OCI-LY3 (cell line): ENCODE measurements at regions not wholly inside any gene's neighbourhood (a gene's known extent, or its start where the extent isn't known, plus 50 kb on each side); places are given as distances from the start of the nearest gene placed in this dataset.

Source experiments
- H2AFZ ChIP-seq: fragments of 200-600, 300-600 bp; shearing (Covaris generic); 2 replicates; pipeline ENCODE4 v1.6.0; 2014; ENCODE audit warnings: antibody characterized with exemption, low read depth, low read length
- H3K27ac ChIP-seq: fragments of 200-600, 300-600 bp; sonication (generic); 2 replicates; pipeline ENCODE4 v1.5.1; 2014; ENCODE audit warnings: mild to moderate bottlenecking, low read length, moderate library complexity, mixed read lengths
- H3K27me3 ChIP-seq: fragments of 200-600, 300-600 bp; sonication (generic); 2 replicates; pipeline ENCODE4 v1.6.1; 2014; ENCODE audit warnings: low read depth, low read length, mixed read lengths
- H3K36me3 ChIP-seq: fragments of 200-600, 300-600 bp; sonication (generic); replicated peaks from 2 replicates; pipeline ENCODE3; 2014; ENCODE audit warnings: low read depth, low read length, mixed read lengths
- H3K4me1 ChIP-seq: fragments of 300-600, 200-600 bp; sonication (generic); 2 replicates; pipeline ENCODE4 v1.6.1; 2014; ENCODE audit warnings: low read length, mixed read lengths
- H3K4me2 ChIP-seq: fragments of 200-600, 300-600 bp; sonication (generic); 2 replicates; pipeline ENCODE4 v1.6.1; 2014; ENCODE audit warnings: low read length, mixed read lengths
- H3K4me3 ChIP-seq: fragments of 300-600, 200-600 bp; sonication (generic); 2 replicates; pipeline ENCODE4 v1.5.1; 2014; ENCODE audit warnings: antibody characterized with exemption, mild to moderate bottlenecking, low read length, moderate library complexity
- H3K79me2 ChIP-seq: fragments of 300-600, 200-600 bp; shearing (Covaris generic); 2 replicates; pipeline ENCODE4 v1.6.1; 2014; ENCODE audit warnings: mild to moderate bottlenecking, low read length, mixed read lengths
- H3K9ac ChIP-seq: fragments of 300-600, 200-600 bp; shearing (Covaris generic); 2 replicates; pipeline ENCODE4 v1.6.0; 2014; ENCODE audit warnings: mild to moderate bottlenecking, low read length, moderate library complexity
- H3K9me3 ChIP-seq: fragments of 200-600, 300-600 bp; shearing (Covaris generic); 2 replicates; pipeline ENCODE4 v1.6.1; 2014; ENCODE audit warnings: low read length, mixed read lengths; ENCODE audit not compliant: insufficient read depth
- H4K20me1 ChIP-seq: fragments of 200-600, 300-600 bp; sonication (generic); 2 replicates; pipeline ENCODE4 v1.6.1; 2016; ENCODE audit warnings: low read length, mixed read lengths; ENCODE audit not compliant: insufficient read depth
- CTCF ChIP-seq: fragments of 200-600, 300-600 bp; sonication (generic); IDR thresholded peaks from 2 replicates; pipeline ENCODE4 v1.5.1; 2014; ENCODE audit warnings: antibody characterized with exemption, low read length, low read depth
- EZH2phosphoT487 ChIP-seq: fragments of 200-600 bp; shearing (Covaris generic); IDR thresholded peaks from 2 replicates; pipeline ENCODE4 v1.6.1; 2018; ENCODE audit warnings: antibody characterized with exemption, mixed run types, low read depth

- no peaks in the 10 kb centered on the region for H3K4me1 ChIP-seq
- no peaks in the 10 kb centered on the region for H3K79me2 ChIP-seq
- H3K27ac ChIP-seq: no peak overlapping the region
- H3K4me3 ChIP-seq: no peak overlapping the region
- no peaks in the 10 kb centered on the region for H4K20me1 ChIP-seq
- no peak overlapping the region for H3K9ac ChIP-seq
- 0 out of 2 replicates have a peak, but pooled peaks cover 6% of the 10 kb centered on the region for H3K27me3 ChIP-seq
- H3K36me3 ChIP-seq: no peaks in the 10 kb centered on the region
- no peak overlapping the region for H3K4me2 ChIP-seq
- TF ChIP-seq EZH2phosphoT487 (no peak), CTCF (no peak)
- no peaks in the 10 kb centered on the region for H3K9me3 ChIP-seq
- H2AFZ ChIP-seq: no peak overlapping the region
These were observed 105.6 kb upstream of the FOXF1 start for GRCh38 chr16:86404678-86405077.

GRCh38 chr16:86405319-86405718 is 105.0 kb upstream of the FOXF1 start:
- H3K27me3 ChIP-seq: 0 out of 2 replicates have a peak, but pooled peaks cover 9% of the 10 kb centered on the region

GRCh38 chr16:86406056-86406455 is 104.3 kb upstream of the FOXF1 start:
- no peak overlapping the region for H3K4me2 ChIP-seq
- no peak overlapping the region for H3K4me3 ChIP-seq
- H3K9ac ChIP-seq: no peak overlapping the region
- H3K27ac ChIP-seq: no peak overlapping the region
- H3K9me3 ChIP-seq: no peaks in the 10 kb centered on the region
- no peaks in the 10 kb centered on the region for H4K20me1 ChIP-seq
- H3K79me2 ChIP-seq: no peaks in the 10 kb centered on the region
- 0 out of 2 replicates have a peak, but pooled peaks cover 11% of the 10 kb centered on the region for H3K27me3 ChIP-seq
- no peak overlapping the region for H2AFZ ChIP-seq
- TF ChIP-seq CTCF (no peak), EZH2phosphoT487 (no peak)
- H3K4me1 ChIP-seq: no peaks in the 10 kb centered on the region
- no peaks in the 10 kb centered on the region for H3K36me3 ChIP-seq

More at GRCh38 chr16:86405319-86405718, 105.0 kb upstream of the FOXF1 start:
- Histone ChIP-seq H3K4me1 (no peaks in the 10 kb centered on the region), H3K9me3 (no peaks in the 10 kb centered on the region), H3K9ac (no peak overlapping the region), H2AFZ (no peak overlapping the region), H3K27ac (no peak overlapping the region), H3K79me2 (no peaks in the 10 kb centered on the region), H3K36me3 (no peaks in the 10 kb centered on the region), H3K4me3 (no peak overlapping the region), H3K4me2 (no peak overlapping the region), H4K20me1 (no peaks in the 10 kb centered on the region)
- TF ChIP-seq CTCF (no peak), EZH2phosphoT487 (no peak)

- Histone ChIP-seq H4K20me1 (no peaks in the 10 kb centered on the region), H3K4me2 (no peak overlapping the region), H3K9me3 (no peaks in the 10 kb centered on the region), H3K79me2 (no peaks in the 10 kb centered on the region), H3K9ac (no peak overlapping the region), H2AFZ (no peak overlapping the region), H3K4me1 (no peaks in the 10 kb centered on the region), H3K27me3 (peaks cover 15% of the 10 kb centered on the region; the same call in 1 of the 2 replicates), H3K27ac (no peak overlapping the region), H3K4me3 (no peak overlapping the region), H3K36me3 (no peaks in the 10 kb centered on the region)
- TF ChIP-seq EZH2phosphoT487 (no peak), CTCF (no peak)
These were observed 101.6 kb upstream of the FOXF1 start for GRCh38 chr16:86408685-86409084.
